Ascending aorta (tissue), 2 donors: ENCODE measurements at regions not wholly inside any gene's neighbourhood (a gene's known extent, or its start where the extent isn't known, plus 50 kb on each side); places are given as distances from the start of the nearest gene placed in this dataset.

Source experiments
- DNase-seq, 2 donors: peaks; one replicate each; pipeline ENCODE4 v3.0.0-alpha.2; 2019; ENCODE audit warnings: low spot score in 2 of 2
- H3K27ac ChIP-seq, 2 donors: fragments of 200-600 bp; sonication (generic); one replicate each; pipeline ENCODE4 v1.5.1; 2016 to 2017; ENCODE audit warnings: mild to moderate bottlenecking in 1 of 2
- H3K27me3 ChIP-seq: fragments of 200-600 bp; sonication (generic); one replicate; pipeline ENCODE4 v1.5.1; 2017
- H3K36me3 ChIP-seq, 2 donors: fragments of 200-600 bp; sonication (generic); one replicate each; pipeline ENCODE4 v1.5.1; 2016
- H3K4me1 ChIP-seq, 2 donors: fragments of 200-600 bp; sonication (generic); one replicate each; pipeline ENCODE4 v1.5.1; 2016 to 2017; ENCODE audit warnings: mild to moderate bottlenecking in 1 of 2
- H3K4me3 ChIP-seq, 2 donors: fragments of 200-600 bp; sonication (generic); one replicate each; pipeline ENCODE4 v1.5.1; 2016 to 2017; ENCODE audit warnings: mild to moderate bottlenecking in 1 of 2
- H3K9me3 ChIP-seq, 2 donors: fragments of 200-600 bp; sonication (generic); one replicate each; pipeline ENCODE4 v1.5.1; 2016
- intact Hi-C: fragments of 100-400 bp; cut with DNase I; formaldehyde crosslinking; loops from one replicate; pipeline ENCODE4 v1.15.1; 2023
- TF ChIP-seq, protein P1 (sequence below), 3 experiments: fragments of 200-600 bp in 2 of 3; fragments of 450-650 bp in 1 of 3; sonication (generic) in 2 of 3; IDR thresholded peaks; one replicate each; pipeline ENCODE4 v1.5.1; 2016 to 2019; ENCODE audit warnings: antibody characterized with exemption in 3 of 3, mild to moderate bottlenecking in 1 of 3, moderate library complexity in 1 of 3

DNA sequence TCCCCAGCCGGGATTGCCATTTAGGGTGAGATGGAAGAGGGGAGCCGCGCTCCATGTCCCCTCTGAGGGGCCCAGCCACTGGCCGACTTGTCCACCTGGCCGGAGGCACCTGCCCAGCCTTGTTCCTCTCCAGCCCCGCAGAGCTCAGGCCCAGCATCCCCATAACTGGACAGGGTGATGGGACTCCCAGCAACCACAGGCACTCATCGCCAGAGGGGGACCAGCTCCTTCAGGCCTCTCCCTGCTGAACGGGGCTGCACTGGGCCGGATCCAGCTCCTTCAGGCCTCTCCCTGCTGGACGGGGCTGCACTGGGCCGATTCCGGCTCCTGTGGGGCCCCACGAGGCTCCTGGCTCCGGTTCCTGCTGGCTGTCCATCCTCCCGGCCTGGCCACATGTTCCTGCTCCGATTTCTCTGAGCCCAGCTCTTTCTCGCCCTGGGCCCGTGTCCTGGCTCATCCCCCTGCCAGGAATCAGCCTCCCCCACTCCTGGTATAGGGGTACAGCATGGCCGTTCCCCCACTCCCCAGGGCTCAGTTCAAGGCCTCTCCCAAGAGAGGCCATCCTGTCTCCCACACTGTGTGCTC lies 56.1 kb upstream of the ADGRA1 start:
- intact Hi-C loops = no loop called here
- H3K4me3 ChIP-seq = no peak overlapping the region
- no peaks in the 10 kb centered on the region for H3K36me3 ChIP-seq
- H3K4me1 ChIP-seq = no peaks in the 10 kb centered on the region
- H3K27me3 ChIP-seq = no peaks in the 10 kb centered on the region
- no peaks in the 10 kb centered on the region for H3K9me3 ChIP-seq
- no peak for DNase-seq
- H3K27ac ChIP-seq = no peak overlapping the region
- TF ChIP-seq, protein P1, sequence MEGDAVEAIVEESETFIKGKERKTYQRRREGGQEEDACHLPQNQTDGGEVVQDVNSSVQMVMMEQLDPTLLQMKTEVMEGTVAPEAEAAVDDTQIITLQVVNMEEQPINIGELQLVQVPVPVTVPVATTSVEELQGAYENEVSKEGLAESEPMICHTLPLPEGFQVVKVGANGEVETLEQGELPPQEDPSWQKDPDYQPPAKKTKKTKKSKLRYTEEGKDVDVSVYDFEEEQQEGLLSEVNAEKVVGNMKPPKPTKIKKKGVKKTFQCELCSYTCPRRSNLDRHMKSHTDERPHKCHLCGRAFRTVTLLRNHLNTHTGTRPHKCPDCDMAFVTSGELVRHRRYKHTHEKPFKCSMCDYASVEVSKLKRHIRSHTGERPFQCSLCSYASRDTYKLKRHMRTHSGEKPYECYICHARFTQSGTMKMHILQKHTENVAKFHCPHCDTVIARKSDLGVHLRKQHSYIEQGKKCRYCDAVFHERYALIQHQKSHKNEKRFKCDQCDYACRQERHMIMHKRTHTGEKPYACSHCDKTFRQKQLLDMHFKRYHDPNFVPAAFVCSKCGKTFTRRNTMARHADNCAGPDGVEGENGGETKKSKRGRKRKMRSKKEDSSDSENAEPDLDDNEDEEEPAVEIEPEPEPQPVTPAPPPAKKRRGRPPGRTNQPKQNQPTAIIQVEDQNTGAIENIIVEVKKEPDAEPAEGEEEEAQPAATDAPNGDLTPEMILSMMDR (IDR thresholded peaks at IDR 0.05) = no peak

DNA sequence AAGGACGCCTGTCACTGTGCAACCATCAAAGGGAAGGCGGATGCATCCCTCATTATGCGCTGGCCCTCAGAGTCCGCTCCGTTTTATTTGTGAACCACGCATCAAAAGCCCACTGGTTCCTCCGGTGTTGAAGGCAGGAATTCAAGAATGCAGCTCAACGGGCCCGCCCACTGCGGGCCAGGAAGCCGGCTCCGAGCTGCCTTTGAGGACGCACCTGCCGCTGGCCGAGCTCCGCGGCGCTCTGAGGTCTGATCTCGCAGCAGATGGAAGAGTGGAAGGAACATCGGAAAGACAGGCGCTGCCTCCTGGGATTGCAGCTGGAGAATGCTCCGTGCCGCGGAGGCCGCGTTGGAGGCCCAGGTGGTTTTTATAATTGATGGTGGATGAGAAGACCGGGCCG lies 56.9 kb upstream of the ADGRA1 start:
- no peak for DNase-seq
- no peak overlapping the region for H3K4me3 ChIP-seq
- H3K36me3 ChIP-seq = no peaks in the 10 kb centered on the region
- no peak overlapping the region for H3K27ac ChIP-seq
- H3K4me1 ChIP-seq = no peaks in the 10 kb centered on the region
- TF ChIP-seq, protein P1 (IDR thresholded peaks at IDR 0.05) = no peak
- no peaks in the 10 kb centered on the region for H3K27me3 ChIP-seq
- H3K9me3 ChIP-seq = no peaks in the 10 kb centered on the region
- intact Hi-C loops = no loop called here

DNA sequence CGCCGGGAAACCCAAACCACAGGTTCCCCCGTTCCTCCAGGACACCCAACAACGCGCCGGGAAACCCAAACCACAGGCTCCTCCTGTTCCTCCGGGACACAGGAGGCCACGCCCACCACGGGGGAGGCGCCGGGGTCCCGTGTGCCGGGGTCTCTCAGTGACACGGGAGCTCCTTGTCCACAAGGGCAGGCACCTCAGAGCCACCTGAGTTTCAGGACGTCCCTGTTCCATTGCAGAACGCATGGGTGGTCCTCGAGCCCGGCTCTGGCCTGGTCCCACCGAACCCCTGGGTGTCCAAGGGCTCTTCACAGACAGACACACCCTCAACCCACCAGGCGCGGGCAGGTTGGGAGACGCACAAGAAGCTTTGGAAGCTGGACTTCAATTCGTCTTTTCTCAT lies 57.6 kb upstream of the ADGRA1 start:
- H3K4me3 ChIP-seq = no peak overlapping the region
- intact Hi-C loops = no loop called here
- H3K27me3 ChIP-seq = no peaks in the 10 kb centered on the region
- H3K4me1 ChIP-seq = no peaks in the 10 kb centered on the region
- H3K36me3 ChIP-seq = no peaks in the 10 kb centered on the region
- H3K27ac ChIP-seq = no peak overlapping the region
- TF ChIP-seq, protein P1 (IDR thresholded peaks at IDR 0.05) = no peak
- DNase-seq = no peak
- H3K9me3 ChIP-seq = no peaks in the 10 kb centered on the region

DNA sequence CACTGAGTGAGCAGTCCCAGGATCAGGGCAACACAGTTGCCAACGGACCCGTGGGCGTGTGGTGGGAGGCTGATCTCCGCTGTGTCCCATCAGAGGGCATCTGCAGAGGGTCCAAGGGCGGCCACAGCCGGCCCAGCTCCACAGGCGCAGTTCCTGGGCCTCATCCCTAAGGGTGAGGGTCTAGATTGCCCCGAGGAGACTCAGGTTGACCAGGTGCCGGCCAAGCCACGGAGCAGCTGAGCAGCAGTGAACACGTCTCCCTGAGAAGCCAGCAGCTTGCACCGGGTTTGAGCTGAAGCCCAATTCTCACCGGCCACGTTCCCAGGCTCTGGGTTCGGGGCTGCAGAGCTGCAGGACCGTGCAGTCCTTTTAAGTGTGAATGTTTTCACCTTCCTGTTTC lies 58.8 kb upstream of the ADGRA1 start:
- Histone ChIP-seq H3K27ac (no peak overlapping the region), H3K4me3 (no peak overlapping the region), H3K27me3 (no peaks in the 10 kb centered on the region), H3K4me1 (no peaks in the 10 kb centered on the region), H3K36me3 (no peaks in the 10 kb centered on the region), H3K9me3 (no peaks in the 10 kb centered on the region)
- intact Hi-C loops = no loop called here
- TF ChIP-seq, protein P1 (IDR thresholded peaks at IDR 0.05) = no peak
- no peak for DNase-seq

DNA sequence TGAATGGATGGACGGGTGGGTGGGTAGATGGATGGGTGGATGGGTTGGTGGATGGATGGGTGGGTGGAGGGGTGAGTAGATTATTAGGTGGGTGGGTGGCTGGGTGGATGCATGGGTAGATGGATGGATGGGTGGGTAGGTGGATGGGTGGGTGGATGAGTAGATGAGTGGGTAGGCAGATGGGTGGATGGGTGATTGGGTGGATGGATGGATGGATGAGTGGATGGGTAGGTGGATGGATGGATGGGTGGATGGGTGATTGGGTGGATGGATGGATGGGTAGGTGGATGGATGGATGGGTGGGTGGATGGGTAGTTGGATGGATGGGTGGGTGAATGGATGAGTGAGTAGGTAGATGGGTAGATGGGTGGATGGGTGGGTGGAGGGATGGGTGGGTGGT lies 59.6 kb upstream of the ADGRA1 start:
- no peak for DNase-seq
- Histone ChIP-seq H3K4me3 (no peak overlapping the region), H3K4me1 (no peaks in the 10 kb centered on the region), H3K9me3 (no peaks in the 10 kb centered on the region), H3K27me3 (no peaks in the 10 kb centered on the region), H3K36me3 (no peaks in the 10 kb centered on the region), H3K27ac (no peak overlapping the region)
- TF ChIP-seq, protein P1 (IDR thresholded peaks at IDR 0.05) = no peak
- intact Hi-C loops = no loop called here

DNA sequence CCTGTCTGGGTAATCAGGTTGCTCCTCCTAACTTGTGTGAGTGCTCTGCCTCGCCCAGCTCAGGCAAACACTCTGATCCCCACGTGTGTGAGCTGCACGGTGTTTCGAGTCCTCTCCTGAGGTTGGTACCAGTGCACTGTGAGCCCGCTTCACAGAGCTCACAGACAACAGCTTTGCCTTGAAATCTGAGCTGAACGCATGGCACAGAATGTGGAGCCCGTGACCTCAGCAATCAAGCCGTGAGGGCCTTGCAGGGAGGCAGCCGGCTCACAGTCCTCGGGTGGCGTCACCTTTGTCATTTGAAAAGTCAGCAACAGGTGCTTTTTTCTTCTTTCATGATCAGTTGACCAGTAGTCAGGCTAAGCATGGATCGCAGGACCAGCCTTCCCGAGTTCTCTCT lies 60.2 kb upstream of the ADGRA1 start:
- DNase-seq = no peak
- intact Hi-C loops = no loop called here
- TF ChIP-seq, protein P1 (IDR thresholded peaks at IDR 0.05) = no peak
- H3K27me3 ChIP-seq = no peaks in the 10 kb centered on the region
- no peaks in the 10 kb centered on the region for H3K36me3 ChIP-seq
- H3K4me1 ChIP-seq = no peaks in the 10 kb centered on the region
- no peak overlapping the region for H3K27ac ChIP-seq
- no peaks in the 10 kb centered on the region for H3K9me3 ChIP-seq
- H3K4me3 ChIP-seq = no peak overlapping the region
